SU-DHL-6 (cell line): ENCODE measurements at regions not wholly inside any gene's neighbourhood (a gene's known extent, or its start where the extent isn't known, plus 50 kb on each side); places are given as distances from the start of the nearest gene placed in this dataset.
A peak's percentile ranks its signal among the peaks of the same experiment; 100 is the strongest.

Source experiments
- H2AFZ ChIP-seq: fragments of 200-600 bp; sonication (generic); 2 replicates; pipeline ENCODE4 v1.6.1; 2014; ENCODE audit warnings: low read depth, mild to moderate bottlenecking, moderate library complexity, mixed read lengths, antibody characterized with exemption, low read length; ENCODE audit not compliant: severe bottlenecking
- H3F3A ChIP-seq: fragments of 200-600 bp; shearing (Covaris generic); 2 replicates; pipeline ENCODE4 v1.6.0; 2016; ENCODE audit warnings: antibody characterized with exemption, mild to moderate bottlenecking; ENCODE audit not compliant: insufficient read depth
- H3K27ac ChIP-seq: fragments of 200-600 bp; sonication (generic); 2 replicates; pipeline ENCODE4 v1.5.1; 2016; ENCODE audit warnings: low read depth, mild to moderate bottlenecking, low read length, moderate library complexity, mixed read lengths
- H3K27me3 ChIP-seq: fragments of 200-600 bp; sonication (generic), shearing (Covaris generic); 2 replicates; pipeline ENCODE4 v1.6.0; 2014; ENCODE audit warnings: mild to moderate bottlenecking, low read length
- H3K36me3 ChIP-seq: fragments of 200-600 bp; sonication (generic); 2 replicates; pipeline ENCODE4 v1.6.1; 2014; ENCODE audit warnings: mild to moderate bottlenecking, low read length, mixed read lengths
- H3K4me2 ChIP-seq: fragments of 300-600, 200-600 bp; shearing (Covaris generic), sonication (generic); 2 replicates; pipeline ENCODE4 v1.6.0; 2014; ENCODE audit warnings: low read length, low read depth, mild to moderate bottlenecking; ENCODE audit not compliant: poor library complexity, severe bottlenecking
- H3K4me3 ChIP-seq: fragments of 200-600 bp; sonication (generic); 2 replicates; pipeline ENCODE4 v1.5.1; 2014; ENCODE audit warnings: antibody characterized with exemption, low read length, mild to moderate bottlenecking, mixed read lengths; ENCODE audit not compliant: insufficient read depth, poor library complexity, severe bottlenecking
- H3K79me2 ChIP-seq: fragments of 200-600 bp; sonication (generic); 2 replicates; pipeline ENCODE4 v1.6.1; 2014; ENCODE audit warnings: mild to moderate bottlenecking, low read length, moderate library complexity; ENCODE audit not compliant: insufficient read depth
- H3K9ac ChIP-seq: fragments of 200-600 bp; sonication (generic); 2 replicates; pipeline ENCODE4 v1.7.0; 2014; ENCODE audit warnings: mild to moderate bottlenecking, low read length
- H3K9me2 ChIP-seq: fragments of 200-600 bp; sonication (generic); replicated peaks from 2 replicates; pipeline ENCODE4 v1.6.1; 2014; ENCODE audit warnings: low read length; ENCODE audit not compliant: insufficient read depth
- H3K9me3 ChIP-seq: fragments of 200-600 bp; sonication (generic); 2 replicates; pipeline ENCODE4 v1.6.1; 2014; ENCODE audit warnings: low read length, mixed read lengths; ENCODE audit not compliant: insufficient read depth
- H4K20me1 ChIP-seq: fragments of 200-600 bp; sonication (generic); 2 replicates; pipeline ENCODE4 v1.6.1; 2014; ENCODE audit warnings: low read depth, mild to moderate bottlenecking, antibody characterized with exemption, low read length, moderate library complexity, mixed read lengths
- EZH2phosphoT487 ChIP-seq: fragments of 200-600 bp; sonication (generic), shearing (Covaris generic); conservative IDR thresholded peaks from 2 replicates; pipeline ENCODE4 v1.6.1; 2018; ENCODE audit warnings: mild to moderate bottlenecking, antibody characterized with exemption, low read length, moderate library complexity, mixed read lengths
- TF ChIP-seq, protein P1 (sequence below): fragments of 200-600 bp; sonication (generic); IDR thresholded peaks from one replicate; pipeline ENCODE4 v1.5.1; 2017; ENCODE audit warnings: antibody characterized with exemption, mild to moderate bottlenecking, low read length, moderate library complexity; ENCODE audit not compliant: insufficient read depth, poor library complexity, severe bottlenecking

- H3F3A ChIP-seq: no peaks in the 10 kb centered on the region
- no peaks in the 10 kb centered on the region for H3K9me3 ChIP-seq
- H4K20me1 ChIP-seq: no peaks in the 10 kb centered on the region
- no peaks in the 10 kb centered on the region for H3K9me2 ChIP-seq
- H3K36me3 ChIP-seq: no peaks in the 10 kb centered on the region; the same call in 1 of the 2 replicates
- no peak overlapping the region for H3K4me2 ChIP-seq
- TF ChIP-seq, protein P1, sequence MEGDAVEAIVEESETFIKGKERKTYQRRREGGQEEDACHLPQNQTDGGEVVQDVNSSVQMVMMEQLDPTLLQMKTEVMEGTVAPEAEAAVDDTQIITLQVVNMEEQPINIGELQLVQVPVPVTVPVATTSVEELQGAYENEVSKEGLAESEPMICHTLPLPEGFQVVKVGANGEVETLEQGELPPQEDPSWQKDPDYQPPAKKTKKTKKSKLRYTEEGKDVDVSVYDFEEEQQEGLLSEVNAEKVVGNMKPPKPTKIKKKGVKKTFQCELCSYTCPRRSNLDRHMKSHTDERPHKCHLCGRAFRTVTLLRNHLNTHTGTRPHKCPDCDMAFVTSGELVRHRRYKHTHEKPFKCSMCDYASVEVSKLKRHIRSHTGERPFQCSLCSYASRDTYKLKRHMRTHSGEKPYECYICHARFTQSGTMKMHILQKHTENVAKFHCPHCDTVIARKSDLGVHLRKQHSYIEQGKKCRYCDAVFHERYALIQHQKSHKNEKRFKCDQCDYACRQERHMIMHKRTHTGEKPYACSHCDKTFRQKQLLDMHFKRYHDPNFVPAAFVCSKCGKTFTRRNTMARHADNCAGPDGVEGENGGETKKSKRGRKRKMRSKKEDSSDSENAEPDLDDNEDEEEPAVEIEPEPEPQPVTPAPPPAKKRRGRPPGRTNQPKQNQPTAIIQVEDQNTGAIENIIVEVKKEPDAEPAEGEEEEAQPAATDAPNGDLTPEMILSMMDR: no peak
- no peak for TF ChIP-seq EZH2phosphoT487
- no peak overlapping the region for H3K27ac ChIP-seq
- no peak overlapping the region for H2AFZ ChIP-seq
- no peak overlapping the region for H3K4me3 ChIP-seq
- no peak overlapping the region for H3K9ac ChIP-seq
- no peaks in the 10 kb centered on the region for H3K27me3 ChIP-seq
- no peaks in the 10 kb centered on the region for H3K79me2 ChIP-seq
These were observed 1146.8 kb upstream of the B3GALT2 start for GRCh38 chr1:194333240-194333639.

DNA sequence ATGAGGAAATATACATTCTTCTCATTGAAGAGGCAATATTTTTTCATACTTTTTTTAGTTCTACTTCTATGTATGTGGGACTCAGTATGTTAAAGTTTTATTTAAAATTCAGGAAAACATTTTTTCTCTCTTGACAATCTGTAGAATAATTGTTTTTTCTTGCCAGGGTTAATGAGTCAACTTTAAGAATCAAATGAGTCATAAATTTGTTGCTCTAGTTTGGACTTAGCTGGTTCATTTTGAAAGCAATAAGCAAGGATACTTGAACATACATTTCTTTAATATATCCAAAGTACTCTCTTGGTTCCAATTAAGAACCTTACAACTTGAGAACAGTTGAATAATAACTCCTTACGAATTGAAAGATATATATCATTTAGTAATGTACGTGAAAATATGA, 1145.3 kb upstream of the B3GALT2 start:
- TF ChIP-seq EZH2phosphoT487: no peak
- TF ChIP-seq, protein P1: no peak
- Histone ChIP-seq H3K9ac (no peak overlapping the region), H3F3A (no peaks in the 10 kb centered on the region), H2AFZ (no peak overlapping the region), H3K9me3 (no peaks in the 10 kb centered on the region), H3K79me2 (no peaks in the 10 kb centered on the region), H4K20me1 (no peaks in the 10 kb centered on the region), H3K27me3 (no peaks in the 10 kb centered on the region), H3K9me2 (no peaks in the 10 kb centered on the region), H3K4me3 (no peak overlapping the region), H3K36me3 (no peaks in the 10 kb centered on the region; the same call in 1 of the 2 replicates), H3K4me2 (no peak overlapping the region), H3K27ac (no peak overlapping the region)

DNA sequence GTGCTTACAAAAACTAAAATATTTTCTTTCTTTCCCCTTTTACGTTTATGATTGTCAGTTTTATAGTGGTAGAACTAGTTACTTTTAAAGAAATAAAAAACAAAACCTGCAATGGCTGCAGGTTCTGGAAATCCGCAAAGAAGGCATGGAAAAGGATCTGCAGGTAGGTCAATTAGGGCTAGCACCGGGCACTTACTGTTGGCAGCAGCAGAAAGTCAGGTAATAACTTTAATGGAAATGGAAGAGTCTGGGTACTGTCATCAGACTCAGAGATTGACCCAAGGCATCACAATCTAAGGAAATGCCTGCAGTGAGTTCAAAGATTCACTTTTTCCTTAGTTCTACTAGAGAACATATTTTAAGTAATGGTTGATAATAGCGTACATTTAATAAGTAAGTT, 1136.3 kb upstream of the B3GALT2 start:
- Histone ChIP-seq H2AFZ (peak overlapping the region; percentile 86), H3K9ac (no peak overlapping the region), H4K20me1 (no peaks in the 10 kb centered on the region), H3F3A (no peaks in the 10 kb centered on the region), H3K4me2 (no peak overlapping the region), H3K9me2 (no peaks in the 10 kb centered on the region), H3K79me2 (no peaks in the 10 kb centered on the region), H3K9me3 (no peaks in the 10 kb centered on the region), H3K27ac (no peak overlapping the region), H3K36me3 (no peaks in the 10 kb centered on the region), H3K27me3 (no peaks in the 10 kb centered on the region), H3K4me3 (no peak overlapping the region)
- TF ChIP-seq EZH2phosphoT487: no peak
- TF ChIP-seq, protein P1: no peak

DNA sequence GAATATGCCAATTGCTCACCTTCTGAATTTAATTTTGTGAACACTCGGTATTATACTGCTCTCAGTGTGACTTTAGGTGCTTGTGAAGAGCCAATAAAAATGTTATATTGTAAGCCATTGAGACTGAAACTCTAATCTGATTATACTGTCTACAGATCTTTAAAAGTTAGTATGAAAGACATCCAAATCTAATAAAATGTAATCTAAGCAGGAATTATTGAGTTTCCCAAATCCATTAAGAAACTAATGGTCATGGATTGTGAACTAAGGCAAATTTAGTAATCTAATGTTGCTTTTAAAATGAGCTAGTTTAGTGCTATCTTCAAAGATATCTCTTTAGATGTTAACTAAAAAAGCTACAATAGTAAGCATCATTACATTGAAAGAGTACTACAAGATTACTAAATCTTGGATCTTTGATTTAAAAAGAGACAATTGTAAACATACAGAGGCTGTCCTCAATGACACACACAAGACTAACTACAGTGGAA, 1132.4 kb upstream of the B3GALT2 start:
- H3F3A ChIP-seq: no peaks in the 10 kb centered on the region; the same call in 1 of the 2 replicates
- H2AFZ ChIP-seq: no peak overlapping the region
- no peaks in the 10 kb centered on the region for H4K20me1 ChIP-seq
- H3K9ac ChIP-seq: no peak overlapping the region
- no peak overlapping the region for H3K27ac ChIP-seq
- no peaks in the 10 kb centered on the region for H3K9me2 ChIP-seq
- H3K79me2 ChIP-seq: no peaks in the 10 kb centered on the region
- H3K27me3 ChIP-seq: no peaks in the 10 kb centered on the region
- no peak overlapping the region for H3K4me3 ChIP-seq
- H3K36me3 ChIP-seq: no peaks in the 10 kb centered on the region
- no peaks in the 10 kb centered on the region for H3K9me3 ChIP-seq
- H3K4me2 ChIP-seq: no peak overlapping the region
- no peak for TF ChIP-seq EZH2phosphoT487
- TF ChIP-seq, protein P1: no peak
